ENCODE measurements at regions not wholly inside any gene's neighbourhood (a gene's known extent, or its start where the extent isn't known, plus 50 kb on each side); places are given as distances from the start of the nearest gene placed in this dataset.

DNA sequence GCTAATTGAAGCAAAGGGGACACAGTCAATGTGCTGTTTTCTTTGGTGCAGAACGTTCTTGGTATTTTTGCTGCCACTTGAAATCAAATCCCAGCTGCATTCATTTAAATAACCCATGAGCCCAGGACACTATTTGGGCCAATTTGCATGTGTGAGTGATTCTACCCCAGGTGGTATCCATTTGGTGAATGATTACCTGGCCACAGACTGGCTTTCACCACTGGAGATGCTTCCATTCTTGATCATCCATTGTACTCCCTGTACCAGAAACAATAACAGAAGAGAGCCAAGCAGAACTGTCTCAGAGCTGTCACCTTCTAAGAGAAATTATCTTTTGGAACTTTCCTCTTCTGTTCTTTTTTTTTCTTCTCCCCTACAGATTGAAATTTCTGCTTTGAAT, 139.7 kb upstream of the RARB start:
- TF ChIP-seq CTCF (conservative IDR thresholded peaks at IDR 0.05 in 1 of 2, IDR thresholded peaks at IDR 0.05 in 1 of 2; ENCODE audit: extremely low read depth in 1 of 2, insufficient read depth in 1 of 2, low read depth in 1 of 2, low read length in 2 of 2): no peak
- TF ChIP-seq EZH2 (IDR thresholded peaks at IDR 0.05; ENCODE audit: borderline replicate concordance, low read length): no peak

Measured in mammary epithelial cell (primary cell).